ENCODE measurements at regions not wholly inside any gene's neighbourhood (a gene's known extent, or its start where the extent isn't known, plus 50 kb on each side); places are given as distances from the start of the nearest gene placed in this dataset.

GRCh38 chr4:120331486-120332370, 265.1 kb upstream of the MAD2L1 start:
- Histone ChIP-seq H3K4me3 (no peak overlapping the region), H3K27me3 (no peaks in the 10 kb centered on the region), H3K36me3 (no peaks in the 10 kb centered on the region), H3K9me3 (no peaks in the 10 kb centered on the region), H3K27ac (no peak overlapping the region), H3K4me1 (ENCODE audit: insufficient read depth) (no peaks in the 10 kb centered on the region)
- 60 to 64% (median 62%) methylated on average over 4 of the region's 4 CpGs for WGBS, 3 donors
- DNase-seq: no peak
- intact Hi-C loops (cut with DNase I): no loop called here
- no peak for TF ChIP-seq EP300 (IDR thresholded peaks at IDR 0.05)
- TF ChIP-seq CTCF (IDR thresholded peaks at IDR 0.05): no peak
- TF ChIP-seq POLR2A (IDR thresholded peaks at IDR 0.05): no peak

GRCh38 chr4:120329386-120329785, 262.7 kb upstream of the MAD2L1 start:
- Histone ChIP-seq H3K9me3 (no peaks in the 10 kb centered on the region), H3K27ac (no peak overlapping the region), H3K36me3 (no peaks in the 10 kb centered on the region), H3K4me1 (ENCODE audit: insufficient read depth) (no peaks in the 10 kb centered on the region), H3K4me3 (no peak overlapping the region), H3K27me3 (no peaks in the 10 kb centered on the region)
- no peak for DNase-seq
- intact Hi-C loops (cut with DNase I): no loop called here
- TF ChIP-seq CTCF (IDR thresholded peaks at IDR 0.05) (no peak), POLR2A (IDR thresholded peaks at IDR 0.05) (no peak), EP300 (IDR thresholded peaks at IDR 0.05) (no peak)
- WGBS, 3 donors: 98 to 100% (median 98%) methylated on average over 1 of the region's 1 CpG

GRCh38 chr4:120327276-120327675, 260.6 kb upstream of the MAD2L1 start:
- Histone ChIP-seq H3K27ac (no peak overlapping the region), H3K9me3 (no peaks in the 10 kb centered on the region), H3K4me3 (no peak overlapping the region), H3K36me3 (no peaks in the 10 kb centered on the region), H3K4me1 (ENCODE audit: insufficient read depth) (no peaks in the 10 kb centered on the region), H3K27me3 (no peaks in the 10 kb centered on the region)
- TF ChIP-seq EP300 (IDR thresholded peaks at IDR 0.05) (no peak), POLR2A (IDR thresholded peaks at IDR 0.05) (no peak), CTCF (IDR thresholded peaks at IDR 0.05) (no peak)
- intact Hi-C loops (cut with DNase I): no loop called here
- no peak for DNase-seq

GRCh38 chr4:120319046-120319767, 252.6 kb upstream of the MAD2L1 start:
- 14 to 26% (median 21%) methylated on average over 1 of the region's 1 CpG for WGBS, 3 donors
- H3K36me3 ChIP-seq: no peaks in the 10 kb centered on the region

More at GRCh38 chr4:120319046-120319767, 252.6 kb upstream of the MAD2L1 start:
- no peak overlapping the region for H3K27ac ChIP-seq
- no peak for DNase-seq
- no peaks in the 10 kb centered on the region for H3K27me3 ChIP-seq
- intact Hi-C loops (cut with DNase I): no loop called here
- no peaks in the 10 kb centered on the region for H3K4me1 ChIP-seq (ENCODE audit: insufficient read depth)
- no peaks in the 10 kb centered on the region for H3K9me3 ChIP-seq
- H3K4me3 ChIP-seq: no peak overlapping the region
- no peak for TF ChIP-seq POLR2A (IDR thresholded peaks at IDR 0.05)

All from ovary (tissue), 7 donors.